GM12873 (cell line): ENCODE measurements at regions not wholly inside any gene's neighbourhood (a gene's known extent, or its start where the extent isn't known, plus 50 kb on each side); places are given as distances from the start of the nearest gene placed in this dataset.

ENCODE experiments used
- TF ChIP-seq, protein P1 (sequence below): IDR thresholded peaks from 2 replicates; pipeline ENCODE4 v1.5.1; 2012; ENCODE audit warnings: low read depth, mild to moderate bottlenecking, moderate library complexity, low read length, control low read depth; ENCODE audit not compliant: insufficient read depth; ENCODE audit errors: missing control alignments

DNA sequence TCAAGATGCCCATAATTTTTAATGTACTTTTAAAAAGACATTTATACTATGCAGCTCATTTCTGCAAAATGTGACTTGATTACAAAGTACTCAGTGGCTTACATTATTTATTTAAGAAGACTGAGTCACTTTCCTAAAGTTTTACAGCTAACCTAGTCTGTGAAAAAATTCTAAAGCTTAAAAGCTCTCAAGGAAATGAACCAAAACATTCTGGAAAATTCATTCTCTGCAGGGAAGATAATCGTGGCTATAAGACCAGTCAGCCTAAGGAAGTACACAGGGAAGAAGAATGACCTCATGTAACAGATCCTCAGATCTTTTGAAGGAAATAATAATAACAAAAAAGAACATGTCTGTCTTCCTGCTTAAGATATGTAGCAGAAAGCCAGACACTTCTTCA is 232.1 kb upstream of the STK17B start:
- TF ChIP-seq, protein P1, sequence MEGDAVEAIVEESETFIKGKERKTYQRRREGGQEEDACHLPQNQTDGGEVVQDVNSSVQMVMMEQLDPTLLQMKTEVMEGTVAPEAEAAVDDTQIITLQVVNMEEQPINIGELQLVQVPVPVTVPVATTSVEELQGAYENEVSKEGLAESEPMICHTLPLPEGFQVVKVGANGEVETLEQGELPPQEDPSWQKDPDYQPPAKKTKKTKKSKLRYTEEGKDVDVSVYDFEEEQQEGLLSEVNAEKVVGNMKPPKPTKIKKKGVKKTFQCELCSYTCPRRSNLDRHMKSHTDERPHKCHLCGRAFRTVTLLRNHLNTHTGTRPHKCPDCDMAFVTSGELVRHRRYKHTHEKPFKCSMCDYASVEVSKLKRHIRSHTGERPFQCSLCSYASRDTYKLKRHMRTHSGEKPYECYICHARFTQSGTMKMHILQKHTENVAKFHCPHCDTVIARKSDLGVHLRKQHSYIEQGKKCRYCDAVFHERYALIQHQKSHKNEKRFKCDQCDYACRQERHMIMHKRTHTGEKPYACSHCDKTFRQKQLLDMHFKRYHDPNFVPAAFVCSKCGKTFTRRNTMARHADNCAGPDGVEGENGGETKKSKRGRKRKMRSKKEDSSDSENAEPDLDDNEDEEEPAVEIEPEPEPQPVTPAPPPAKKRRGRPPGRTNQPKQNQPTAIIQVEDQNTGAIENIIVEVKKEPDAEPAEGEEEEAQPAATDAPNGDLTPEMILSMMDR: no peak

DNA sequence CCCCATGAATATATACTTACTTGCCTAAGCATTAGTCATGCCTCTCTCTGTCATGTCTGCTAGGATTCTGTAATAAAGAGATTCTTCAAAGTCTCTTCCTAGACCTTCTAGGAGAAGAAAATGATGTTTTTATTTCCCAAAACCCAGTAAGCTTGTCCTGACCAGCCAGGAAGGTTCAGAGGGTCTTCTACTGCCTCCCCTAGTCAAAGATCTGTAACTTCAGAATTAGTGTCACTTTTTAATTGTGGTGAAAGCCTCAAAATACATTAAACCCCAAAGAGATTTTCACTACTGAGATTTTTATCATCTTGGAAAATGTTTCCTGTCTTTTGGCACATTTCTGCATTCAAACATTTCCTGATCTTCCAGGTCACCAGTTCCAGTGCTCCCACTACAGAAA is 232.9 kb upstream of the STK17B start:
- TF ChIP-seq, protein P1: no peak

DNA sequence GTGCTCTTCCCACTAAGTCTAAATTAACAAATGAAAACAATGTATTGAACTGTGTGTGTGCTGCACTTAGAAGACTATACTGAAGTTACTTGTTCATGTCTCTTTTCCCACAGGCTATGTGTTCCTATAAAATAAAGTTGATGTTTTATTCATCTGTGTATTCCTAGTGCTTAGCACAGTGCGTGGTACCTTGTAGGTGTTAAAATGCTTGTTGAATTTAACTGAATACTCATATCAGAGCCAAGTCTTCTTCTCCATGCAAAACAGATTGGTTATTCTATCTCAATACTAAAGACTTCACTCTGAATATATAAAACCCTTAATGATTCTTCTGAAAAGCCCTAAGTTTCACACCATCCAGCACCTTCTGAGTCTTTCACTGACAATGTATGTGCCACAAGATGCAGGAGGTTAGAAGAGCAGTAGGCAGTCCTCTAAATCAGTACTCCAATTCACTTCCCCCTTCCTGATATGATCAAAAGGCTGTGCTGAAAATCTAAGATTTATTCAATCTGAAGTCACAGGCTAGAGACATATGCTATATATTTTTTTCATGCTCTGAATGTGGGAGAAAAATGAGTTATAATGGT is 231.7 kb upstream of the CCDC150 start:
- TF ChIP-seq, protein P1: no peak

DNA sequence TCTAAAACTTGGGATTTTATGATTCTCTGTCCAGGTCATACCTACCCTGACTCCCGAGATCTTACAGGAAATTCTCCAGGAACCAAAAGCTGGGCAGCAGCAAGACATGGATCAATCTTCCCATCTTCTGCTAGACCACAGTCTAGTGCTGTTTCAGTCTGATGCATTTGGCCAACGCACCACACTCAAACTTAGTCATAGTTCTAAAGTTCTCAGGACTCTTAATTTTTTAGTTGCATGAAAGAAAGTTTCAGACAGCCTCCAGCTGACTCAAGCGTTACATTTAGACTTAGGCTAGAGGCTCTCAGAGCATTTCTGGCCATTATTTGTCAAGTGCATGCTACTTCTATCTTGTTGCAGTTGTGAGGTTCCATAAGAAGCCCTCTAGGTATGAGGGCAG is 230.1 kb upstream of the CCDC150 start:
- TF ChIP-seq, protein P1: no peak

DNA sequence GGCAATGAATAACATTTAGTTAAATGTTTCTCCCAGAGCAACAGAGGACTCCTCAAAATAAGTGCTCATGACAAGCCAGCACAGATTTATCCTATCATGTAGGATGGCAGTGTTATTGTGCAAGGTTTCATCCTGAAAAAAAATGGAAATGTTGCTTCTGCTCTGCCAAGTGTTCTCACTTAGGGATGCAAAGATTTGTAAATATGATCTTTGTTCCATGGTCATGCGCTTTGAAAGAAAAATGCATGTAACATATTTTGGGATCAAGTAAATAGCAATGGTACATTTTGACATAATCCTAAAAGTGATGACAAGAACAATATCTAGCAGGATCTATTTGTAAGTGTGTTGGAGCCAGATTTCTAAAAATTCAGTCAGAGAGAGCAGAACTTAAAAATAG is 229.5 kb upstream of the CCDC150 start:
- TF ChIP-seq, protein P1: no peak

DNA sequence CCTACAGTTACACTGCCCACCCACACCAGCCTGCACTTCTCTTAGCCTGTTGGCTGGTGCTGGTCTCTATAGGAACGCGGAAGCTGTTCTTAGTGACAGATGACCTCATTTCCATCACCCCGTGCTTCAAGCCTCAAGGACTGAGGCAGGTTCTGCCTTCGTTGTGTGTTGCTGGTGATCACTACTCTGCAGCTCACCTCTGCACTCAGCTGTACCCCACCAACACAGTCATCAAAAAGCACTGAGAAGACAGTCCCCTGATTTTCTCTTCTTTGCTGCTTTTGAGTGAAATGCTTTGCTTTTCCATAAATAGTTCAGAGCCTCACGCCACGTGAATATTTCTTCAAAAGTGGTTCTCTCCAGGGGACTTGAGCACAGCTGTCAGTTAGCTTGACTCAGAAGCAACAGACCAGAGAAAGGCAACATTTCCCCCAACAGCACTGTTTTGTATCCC is 225.7 kb upstream of the CCDC150 start:
- TF ChIP-seq, protein P1: no peak

DNA sequence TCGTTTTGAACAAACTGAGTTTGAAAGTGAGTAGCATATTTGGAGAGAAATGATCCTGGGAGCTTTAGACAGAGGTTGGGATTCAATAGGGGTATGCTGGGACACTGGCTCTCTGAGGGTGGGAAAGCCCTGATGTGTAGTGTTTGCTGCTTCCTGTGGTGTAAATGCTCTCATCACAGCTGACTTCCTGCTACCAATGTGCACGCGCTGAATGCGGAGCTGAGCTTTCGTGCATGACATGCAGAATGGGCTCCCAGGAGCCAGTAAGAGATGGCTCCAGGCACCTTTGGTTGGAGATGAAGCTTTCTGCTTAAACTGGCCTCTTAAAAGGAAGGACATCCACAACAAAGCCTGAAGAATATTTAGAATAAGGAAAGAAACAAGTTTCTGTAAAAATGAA is 224.1 kb upstream of the CCDC150 start:
- TF ChIP-seq, protein P1: no peak
